Esophagus squamous epithelium (tissue), 4 donors: ENCODE measurements at regions not wholly inside any gene's neighbourhood (a gene's known extent, or its start where the extent isn't known, plus 50 kb on each side); places are given as distances from the start of the nearest gene placed in this dataset.

Experiments
- POLR2A ChIP-seq, 4 donors: fragments of 450-650 bp; IDR thresholded peaks; one replicate each; pipeline ENCODE4 v1.6.1; 2017; ENCODE audit warnings: antibody characterized with exemption in 4 of 4, mild to moderate bottlenecking in 4 of 4, moderate library complexity in 3 of 4
- TF ChIP-seq, protein P1 (sequence below), 6 experiments: fragments of 450-650 bp in 4 of 6; fragments of 200-600 bp in 2 of 6; sonication (generic) in 2 of 6; IDR thresholded peaks; one replicate each; pipeline ENCODE4 v1.5.1; 2016 to 2019; ENCODE audit warnings: antibody characterized with exemption in 6 of 6, mild to moderate bottlenecking in 4 of 6, moderate library complexity in 4 of 6

DNA sequence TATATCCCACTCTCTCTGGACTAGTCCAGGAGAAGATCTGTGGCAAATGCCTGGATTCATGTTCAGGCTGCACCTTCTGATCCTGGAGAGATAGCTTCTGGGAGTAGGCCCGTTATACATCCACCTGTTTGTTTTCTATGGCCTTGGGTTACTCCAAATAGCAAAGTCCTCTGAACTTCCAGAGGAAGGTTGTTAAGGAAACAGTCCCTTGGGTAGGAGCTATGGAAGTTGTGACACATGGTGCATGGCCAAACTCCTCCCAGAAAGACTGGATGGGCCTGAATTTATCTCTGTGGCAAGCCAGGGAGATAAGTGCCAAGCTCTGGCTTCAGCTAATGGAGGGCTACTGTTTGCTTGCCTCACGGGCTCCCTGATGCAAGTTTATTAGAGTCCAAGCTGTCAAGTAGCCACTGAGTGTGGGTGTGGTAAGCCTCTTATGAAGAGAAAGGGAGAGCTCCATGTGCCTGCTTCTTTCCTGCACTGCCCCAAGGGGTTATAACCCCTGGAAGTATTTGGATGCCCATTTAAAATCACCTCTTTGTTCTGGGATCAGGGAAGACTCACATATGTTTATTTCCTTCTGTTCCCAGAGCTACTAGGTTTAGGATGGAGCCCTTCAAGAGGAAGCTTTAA, 328.7 kb upstream of the ATP11B start:
- TF ChIP-seq, protein P1, sequence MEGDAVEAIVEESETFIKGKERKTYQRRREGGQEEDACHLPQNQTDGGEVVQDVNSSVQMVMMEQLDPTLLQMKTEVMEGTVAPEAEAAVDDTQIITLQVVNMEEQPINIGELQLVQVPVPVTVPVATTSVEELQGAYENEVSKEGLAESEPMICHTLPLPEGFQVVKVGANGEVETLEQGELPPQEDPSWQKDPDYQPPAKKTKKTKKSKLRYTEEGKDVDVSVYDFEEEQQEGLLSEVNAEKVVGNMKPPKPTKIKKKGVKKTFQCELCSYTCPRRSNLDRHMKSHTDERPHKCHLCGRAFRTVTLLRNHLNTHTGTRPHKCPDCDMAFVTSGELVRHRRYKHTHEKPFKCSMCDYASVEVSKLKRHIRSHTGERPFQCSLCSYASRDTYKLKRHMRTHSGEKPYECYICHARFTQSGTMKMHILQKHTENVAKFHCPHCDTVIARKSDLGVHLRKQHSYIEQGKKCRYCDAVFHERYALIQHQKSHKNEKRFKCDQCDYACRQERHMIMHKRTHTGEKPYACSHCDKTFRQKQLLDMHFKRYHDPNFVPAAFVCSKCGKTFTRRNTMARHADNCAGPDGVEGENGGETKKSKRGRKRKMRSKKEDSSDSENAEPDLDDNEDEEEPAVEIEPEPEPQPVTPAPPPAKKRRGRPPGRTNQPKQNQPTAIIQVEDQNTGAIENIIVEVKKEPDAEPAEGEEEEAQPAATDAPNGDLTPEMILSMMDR (IDR thresholded peaks at IDR 0.05): no peak
- no peak for TF ChIP-seq POLR2A (IDR thresholded peaks at IDR 0.05)
